ENCODE measurements at regions not wholly inside any gene's neighbourhood (a gene's known extent, or its start where the extent isn't known, plus 50 kb on each side); places are given as distances from the start of the nearest gene placed in this dataset.

GRCh38 chr16:86868786-86869185 is 290.4 kb downstream of the FOXL1 start:
- H3K4me3 Mint-ChIP-seq: no peak overlapping the region
- no peaks in the 10 kb centered on the region for H3K4me1 Mint-ChIP-seq
- intact Hi-C loops (cut with micrococcal nuclease): no loop called here
- no peaks in the 10 kb centered on the region for H3K27me3 ChIP-seq (ENCODE audit: control insufficient read depth, insufficient read depth, low read length)
- H3K9me3 Mint-ChIP-seq: no peaks in the 10 kb centered on the region
- H3K36me3 Mint-ChIP-seq: no peaks in the 10 kb centered on the region
- WGBS (ENCODE audit: insufficient coverage): 93% methylated on average over 11 of the region's 11 CpGs
- H3K9me3 ChIP-seq (ENCODE audit: control insufficient read depth, insufficient read depth, low read length): no peaks in the 10 kb centered on the region
- H3K4me3 ChIP-seq (ENCODE audit: low read length): no peak overlapping the region
- H3K27ac Mint-ChIP-seq: no peak overlapping the region
- no peak for TF ChIP-seq CTCF (IDR thresholded peaks at IDR 0.05)
- H3K4me1 ChIP-seq (ENCODE audit: control insufficient read depth, insufficient read depth, low read length): no peaks in the 10 kb centered on the region
- peaks cover 0 to 4% of the 10 kb centered on the region in 2 donors for H3K27me3 Mint-ChIP-seq (ENCODE audit: low read depth in 2 of 2)
- no peak overlapping the region for H3K27ac ChIP-seq (ENCODE audit: low read length)
- DNase-seq (no peak), ATAC-seq (no peak)
- no peaks in the 10 kb centered on the region for H3K36me3 ChIP-seq (ENCODE audit: control insufficient read depth, insufficient read depth, low read length)

- Histone ChIP-seq H3K4me1 (ENCODE audit: control insufficient read depth, insufficient read depth, low read length) (no peaks in the 10 kb centered on the region), H3K9me3 (ENCODE audit: control insufficient read depth, insufficient read depth, low read length) (no peaks in the 10 kb centered on the region), H3K27ac (ENCODE audit: low read length) (no peak overlapping the region), H3K4me3 (ENCODE audit: low read length) (no peak overlapping the region), H3K36me3 (ENCODE audit: control insufficient read depth, insufficient read depth, low read length) (no peaks in the 10 kb centered on the region), H3K27me3 (ENCODE audit: control insufficient read depth, insufficient read depth, low read length) (no peaks in the 10 kb centered on the region)
- peaks cover 0 to 4% of the 10 kb centered on the region in 2 donors for H3K27me3 Mint-ChIP-seq (ENCODE audit: low read depth in 2 of 2)
- 91% methylated on average over 32 of the region's 32 CpGs for WGBS (ENCODE audit: insufficient coverage)
- no peak overlapping the region for H3K4me3 Mint-ChIP-seq
- intact Hi-C loops (cut with micrococcal nuclease): no loop called here
- DNase-seq: no peak
- H3K9me3 Mint-ChIP-seq: no peaks in the 10 kb centered on the region
- no peak for ATAC-seq
- TF ChIP-seq CTCF (IDR thresholded peaks at IDR 0.05): no peak
- no peak overlapping the region for H3K27ac Mint-ChIP-seq
- H3K4me1 Mint-ChIP-seq: no peaks in the 10 kb centered on the region
- no peaks in the 10 kb centered on the region for H3K36me3 Mint-ChIP-seq
These were observed 291.1 kb downstream of the FOXL1 start for GRCh38 chr16:86869288-86870022.

GRCh38 chr16:86870380-86870779 is 292.0 kb downstream of the FOXL1 start:
- Histone ChIP-seq H3K27me3 (ENCODE audit: control insufficient read depth, insufficient read depth, low read length) (no peaks in the 10 kb centered on the region), H3K27ac (ENCODE audit: low read length) (no peak overlapping the region), H3K36me3 (ENCODE audit: control insufficient read depth, insufficient read depth, low read length) (no peaks in the 10 kb centered on the region), H3K4me3 (ENCODE audit: low read length) (no peak overlapping the region), H3K4me1 (ENCODE audit: control insufficient read depth, insufficient read depth, low read length) (no peaks in the 10 kb centered on the region), H3K9me3 (ENCODE audit: control insufficient read depth, insufficient read depth, low read length) (no peaks in the 10 kb centered on the region)
- Mint-ChIP-seq H3K36me3 (no peaks in the 10 kb centered on the region), H3K27ac (no peak overlapping the region), H3K27me3 (ENCODE audit: low read depth in 2 of 2) (peaks cover 0 to 4% of the 10 kb centered on the region in 2 donors), H3K4me1 (no peaks in the 10 kb centered on the region), H3K9me3 (no peaks in the 10 kb centered on the region), H3K4me3 (no peak overlapping the region)
- WGBS (ENCODE audit: insufficient coverage): 94% methylated on average over 9 of the region's 9 CpGs
- intact Hi-C loops (cut with micrococcal nuclease): no loop called here
- ATAC-seq (no peak), DNase-seq (no peak)
- no peak for TF ChIP-seq CTCF (IDR thresholded peaks at IDR 0.05)

- DNase-seq: no peak
- Mint-ChIP-seq H3K36me3 (no peaks in the 10 kb centered on the region), H3K9me3 (no peaks in the 10 kb centered on the region), H3K4me1 (no peaks in the 10 kb centered on the region), H3K27ac (no peak overlapping the region), H3K4me3 (no peak overlapping the region), H3K27me3 (ENCODE audit: low read depth in 2 of 2) (peaks cover 13 to 17% of the 10 kb centered on the region in 2 donors)
- no peak overlapping the region for H3K27ac ChIP-seq (ENCODE audit: low read length)
- 85% methylated on average over 9 of the region's 9 CpGs for WGBS (ENCODE audit: insufficient coverage)
- no peaks in the 10 kb centered on the region for H3K9me3 ChIP-seq (ENCODE audit: control insufficient read depth, insufficient read depth, low read length)
- ATAC-seq: no peak
- intact Hi-C loops (cut with micrococcal nuclease): no loop called here
- no peaks in the 10 kb centered on the region for H3K36me3 ChIP-seq (ENCODE audit: control insufficient read depth, insufficient read depth, low read length)
- no peaks in the 10 kb centered on the region for H3K4me1 ChIP-seq (ENCODE audit: control insufficient read depth, insufficient read depth, low read length)
- no peak for TF ChIP-seq CTCF (IDR thresholded peaks at IDR 0.05)
- no peaks in the 10 kb centered on the region for H3K27me3 ChIP-seq (ENCODE audit: control insufficient read depth, insufficient read depth, low read length)
- no peak overlapping the region for H3K4me3 ChIP-seq (ENCODE audit: low read length)
These were observed 293.8 kb downstream of the FOXL1 start for GRCh38 chr16:86872131-86872530.

Data from natural killer cell (primary cell).